B cell (primary cell): ENCODE measurements at regions not wholly inside any gene's neighbourhood (a gene's known extent, or its start where the extent isn't known, plus 50 kb on each side); places are given as distances from the start of the nearest gene placed in this dataset.

Experiments used
- CTCF ChIP-seq: fragments of 200-600 bp; IDR thresholded peaks from one replicate; pipeline ENCODE4 v1.8.0; 2022; ENCODE audit warnings: antibody characterized with exemption, mild to moderate bottlenecking
- EZH2 ChIP-seq: IDR thresholded peaks from 2 replicates; pipeline ENCODE4 v1.6.1; 2012; ENCODE audit warnings: borderline replicate concordance, low read depth, mild to moderate bottlenecking, moderate library complexity, low read length; ENCODE audit not compliant: insufficient read depth, poor library complexity, severe bottlenecking

GRCh38 chrX:63013549-63013948 lies 337.6 kb downstream of the SPIN4 start:
- no peak for TF ChIP-seq CTCF
- TF ChIP-seq EZH2: no peak
